HEK293 (cell line): ENCODE measurements at regions not wholly inside any gene's neighbourhood (a gene's known extent, or its start where the extent isn't known, plus 50 kb on each side); places are given as distances from the start of the nearest gene placed in this dataset.

Experiments used
- BCL11A ChIP-seq: fragments of 450-650 bp; formaldehyde crosslinking; IDR thresholded peaks from 2 replicates; pipeline ENCODE4 v1.5.1; 2016; ENCODE audit warnings: low read depth, missing biosample characterization, missing genetic modification characterization
- CTCF ChIP-seq: fragments of 450-650 bp; formaldehyde crosslinking; IDR thresholded peaks from 2 replicates; pipeline ENCODE4 v1.5.1; 2016; ENCODE audit warnings: missing biosample characterization, missing genetic modification characterization
- TRIM28 ChIP-seq: IDR thresholded peaks from 2 replicates; pipeline ENCODE4 v1.6.1; 2011; ENCODE audit warnings: low read length, control low read depth, borderline replicate concordance
- ZNF18 ChIP-seq: fragments of 450-650 bp; formaldehyde crosslinking; IDR thresholded peaks from 2 replicates; pipeline ENCODE4 v1.5.1; 2016; ENCODE audit warnings: missing biosample characterization, missing genetic modification characterization
- ZNF658 ChIP-seq: fragments of 450-650 bp; formaldehyde crosslinking; IDR thresholded peaks from 2 replicates; pipeline ENCODE4; 2016; ENCODE audit warnings: missing biosample characterization, missing genetic modification characterization
- ZNF670 ChIP-seq: fragments of 450-650 bp; formaldehyde crosslinking; IDR thresholded peaks from 2 replicates; pipeline ENCODE4 v1.5.1; 2016; ENCODE audit warnings: missing biosample characterization, missing genetic modification characterization, low read depth
- TF ChIP-seq, protein P1 (sequence below): fragments of 450-650 bp; formaldehyde crosslinking; IDR thresholded peaks from 2 replicates; pipeline ENCODE4 v1.5.1; 2016; ENCODE audit warnings: missing biosample characterization, missing genetic modification characterization
- TF ChIP-seq, protein P2 (sequence below): fragments of 450-650 bp; formaldehyde crosslinking; IDR thresholded peaks from 2 replicates; pipeline ENCODE4 v1.5.1; 2017; ENCODE audit warnings: missing biosample characterization, missing genetic modification characterization

DNA sequence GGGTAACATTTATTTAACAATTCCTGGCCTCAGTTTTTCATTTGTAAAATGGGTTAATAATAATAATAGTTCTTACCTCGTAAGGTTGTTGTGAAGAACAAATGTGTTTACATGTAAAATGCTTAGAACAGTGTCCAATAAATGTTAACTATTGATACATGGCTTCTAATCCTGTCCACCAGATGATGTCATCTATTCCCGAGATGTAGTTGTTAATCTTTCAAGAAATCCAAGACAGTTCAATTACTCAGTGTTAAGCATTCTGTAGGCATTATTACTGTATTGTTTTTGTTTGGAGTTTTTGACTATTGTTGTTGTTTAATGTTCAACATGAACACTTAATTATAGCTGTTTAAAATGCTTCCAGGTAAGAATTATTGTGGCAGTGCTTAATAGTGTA is 131.0 kb upstream of the FNDC3A start:
- TF ChIP-seq ZNF670 (tag by site-specific recombination) (no peak), BCL11A (tag by site-specific recombination) (no peak), TRIM28 (no peak), CTCF (no peak), ZNF658 (tag by site-specific recombination) (no peak), ZNF18 (tag by site-specific recombination) (no peak)
- TF ChIP-seq, protein P1, sequence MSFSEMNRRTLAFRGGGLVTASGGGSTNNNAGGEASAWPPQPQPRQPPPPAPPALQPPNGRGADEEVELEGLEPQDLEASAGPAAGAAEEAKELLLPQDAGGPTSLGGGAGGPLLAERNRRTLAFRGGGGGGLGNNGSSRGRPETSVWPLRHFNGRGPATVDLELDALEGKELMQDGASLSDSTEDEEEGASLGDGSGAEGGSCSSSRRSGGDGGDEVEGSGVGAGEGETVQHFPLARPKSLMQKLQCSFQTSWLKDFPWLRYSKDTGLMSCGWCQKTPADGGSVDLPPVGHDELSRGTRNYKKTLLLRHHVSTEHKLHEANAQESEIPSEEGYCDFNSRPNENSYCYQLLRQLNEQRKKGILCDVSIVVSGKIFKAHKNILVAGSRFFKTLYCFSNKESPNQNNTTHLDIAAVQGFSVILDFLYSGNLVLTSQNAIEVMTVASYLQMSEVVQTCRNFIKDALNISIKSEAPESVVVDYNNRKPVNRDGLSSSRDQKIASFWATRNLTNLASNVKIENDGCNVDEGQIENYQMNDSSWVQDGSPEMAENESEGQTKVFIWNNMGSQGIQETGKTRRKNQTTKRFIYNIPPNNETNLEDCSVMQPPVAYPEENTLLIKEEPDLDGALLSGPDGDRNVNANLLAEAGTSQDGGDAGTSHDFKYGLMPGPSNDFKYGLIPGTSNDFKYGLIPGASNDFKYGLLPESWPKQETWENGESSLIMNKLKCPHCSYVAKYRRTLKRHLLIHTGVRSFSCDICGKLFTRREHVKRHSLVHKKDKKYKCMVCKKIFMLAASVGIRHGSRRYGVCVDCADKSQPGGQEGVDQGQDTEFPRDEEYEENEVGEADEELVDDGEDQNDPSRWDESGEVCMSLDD = no peak
- TF ChIP-seq, protein P2, sequence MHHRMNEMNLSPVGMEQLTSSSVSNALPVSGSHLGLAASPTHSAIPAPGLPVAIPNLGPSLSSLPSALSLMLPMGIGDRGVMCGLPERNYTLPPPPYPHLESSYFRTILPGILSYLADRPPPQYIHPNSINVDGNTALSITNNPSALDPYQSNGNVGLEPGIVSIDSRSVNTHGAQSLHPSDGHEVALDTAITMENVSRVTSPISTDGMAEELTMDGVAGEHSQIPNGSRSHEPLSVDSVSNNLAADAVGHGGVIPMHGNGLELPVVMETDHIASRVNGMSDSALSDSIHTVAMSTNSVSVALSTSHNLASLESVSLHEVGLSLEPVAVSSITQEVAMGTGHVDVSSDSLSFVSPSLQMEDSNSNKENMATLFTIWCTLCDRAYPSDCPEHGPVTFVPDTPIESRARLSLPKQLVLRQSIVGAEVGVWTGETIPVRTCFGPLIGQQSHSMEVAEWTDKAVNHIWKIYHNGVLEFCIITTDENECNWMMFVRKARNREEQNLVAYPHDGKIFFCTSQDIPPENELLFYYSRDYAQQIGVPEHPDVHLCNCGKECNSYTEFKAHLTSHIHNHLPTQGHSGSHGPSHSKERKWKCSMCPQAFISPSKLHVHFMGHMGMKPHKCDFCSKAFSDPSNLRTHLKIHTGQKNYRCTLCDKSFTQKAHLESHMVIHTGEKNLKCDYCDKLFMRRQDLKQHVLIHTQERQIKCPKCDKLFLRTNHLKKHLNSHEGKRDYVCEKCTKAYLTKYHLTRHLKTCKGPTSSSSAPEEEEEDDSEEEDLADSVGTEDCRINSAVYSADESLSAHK (tag by site-specific recombination) = no peak
